Germinal center (tissue), 1 donor: ENCODE measurements at regions not wholly inside any gene's neighbourhood (a gene's known extent, or its start where the extent isn't known, plus 50 kb on each side); places are given as distances from the start of the nearest gene placed in this dataset.

Source experiments
- DNase-seq: peaks from one replicate; pipeline ENCODE4 v3.0.0; 2012; ENCODE audit warnings: mixed read lengths, low spot score

GRCh38 chr12:91395628-91396135, 213.1 kb upstream of the DCN start:
- DNase-seq = no peak

- DNase-seq = no peak
These were observed 212.3 kb upstream of the DCN start for GRCh38 chr12:91394903-91395302.

DNA sequence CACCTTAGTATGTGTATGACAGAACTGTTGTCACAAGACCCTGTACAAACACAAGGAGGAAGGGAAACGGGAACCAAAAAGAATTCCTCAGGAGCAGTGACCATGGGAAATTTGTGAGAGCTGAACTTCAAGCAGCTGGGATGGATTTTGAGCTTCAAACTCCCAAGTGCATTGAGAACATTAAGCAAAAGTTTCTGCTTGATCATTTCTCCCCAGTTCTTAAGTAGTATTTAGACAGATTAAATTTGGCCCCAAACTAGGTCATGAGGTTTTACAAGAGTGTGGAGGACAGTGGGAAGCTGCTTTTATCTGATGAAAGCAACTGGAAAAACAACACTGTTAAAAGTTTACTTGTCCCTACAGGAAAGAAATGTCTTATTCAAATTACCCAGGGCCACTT, 206.0 kb upstream of the DCN start:
- no peak for DNase-seq

GRCh38 chr12:91387461-91388134, 205.0 kb upstream of the DCN start:
- DNase-seq = no peak

GRCh38 chr12:91384806-91385205, 202.2 kb upstream of the DCN start:
- DNase-seq = no peak

GRCh38 chr12:91384366-91384765, 201.7 kb upstream of the DCN start:
- DNase-seq = no peak

DNA sequence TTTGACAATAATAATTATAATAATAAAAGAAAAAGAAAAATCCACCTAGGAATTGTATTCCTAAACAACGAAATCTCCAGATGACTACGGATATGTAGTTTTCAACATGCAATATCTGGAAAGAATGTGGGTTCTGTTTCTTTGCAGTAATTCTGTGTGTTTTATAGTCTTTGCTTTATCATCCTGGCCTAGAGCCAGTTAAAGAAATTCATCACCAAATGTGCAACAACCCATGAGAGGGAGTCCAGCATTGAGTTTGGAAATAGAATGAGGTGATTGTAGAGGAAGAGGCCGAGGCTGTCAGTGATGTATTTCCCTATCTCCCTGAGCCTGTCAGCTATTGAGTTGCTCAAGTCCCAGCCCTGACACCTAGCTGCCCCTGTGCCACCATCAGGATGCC, 200.5 kb upstream of the DCN start:
- no peak for DNase-seq

DNA sequence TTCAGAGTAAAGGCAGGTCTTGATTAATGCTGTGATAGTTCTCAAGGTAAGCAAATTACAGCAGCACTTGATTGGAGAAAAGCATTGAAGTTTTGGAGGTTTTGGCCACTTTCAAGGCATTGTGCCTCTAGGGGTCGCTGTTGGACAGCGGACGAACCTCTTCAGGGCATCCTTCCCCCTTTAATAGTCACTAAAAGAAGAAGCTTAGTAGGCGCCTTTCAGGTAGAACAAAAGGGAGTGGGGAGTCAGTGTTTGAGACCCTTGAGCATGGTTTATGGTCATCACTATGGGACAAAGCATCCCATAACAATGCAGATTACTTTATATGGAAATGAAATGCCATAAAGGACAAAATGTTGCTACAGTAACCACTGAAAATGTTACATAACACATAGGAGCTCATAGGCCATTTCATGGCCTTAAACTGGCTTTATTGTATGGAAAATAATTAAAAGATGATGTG, 199.5 kb upstream of the DCN start:
- DNase-seq = peak; percentile 39

DNA sequence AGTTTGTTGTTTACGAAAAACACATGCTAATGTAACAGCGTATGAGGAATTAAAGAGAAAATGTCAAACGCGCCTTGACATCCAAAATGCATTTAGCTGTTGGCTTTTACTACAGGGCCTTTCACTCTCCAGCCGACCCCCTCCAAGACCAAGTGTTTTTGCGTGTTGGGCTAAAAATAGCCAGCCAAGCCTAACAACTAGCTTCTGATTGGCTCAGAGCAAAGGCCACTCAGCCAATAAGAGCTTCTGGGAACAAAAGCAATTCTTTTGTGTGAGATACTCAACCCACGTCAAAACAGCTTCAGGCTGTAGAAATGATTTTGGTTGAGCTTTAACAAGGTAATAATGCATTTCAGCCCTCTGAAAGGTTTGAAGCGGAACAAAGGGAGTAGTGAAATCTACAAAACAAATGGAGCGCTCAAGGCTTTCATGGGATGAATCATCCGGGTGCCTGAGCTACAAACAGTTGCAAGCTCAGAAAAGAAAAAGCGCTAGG, 198.7 kb upstream of the DCN start:
- DNase-seq = peak; percentile 60

- DNase-seq = no peak
These were observed 198.0 kb upstream of the DCN start for GRCh38 chr12:91380631-91381030.

GRCh38 chr12:91379051-91379775, 196.6 kb upstream of the DCN start:
- DNase-seq = no peak

GRCh38 chr12:91377436-91377835, 194.8 kb upstream of the DCN start:
- DNase-seq = no peak

GRCh38 chr12:91373086-91373485, 190.5 kb upstream of the DCN start:
- DNase-seq = no peak

DNA sequence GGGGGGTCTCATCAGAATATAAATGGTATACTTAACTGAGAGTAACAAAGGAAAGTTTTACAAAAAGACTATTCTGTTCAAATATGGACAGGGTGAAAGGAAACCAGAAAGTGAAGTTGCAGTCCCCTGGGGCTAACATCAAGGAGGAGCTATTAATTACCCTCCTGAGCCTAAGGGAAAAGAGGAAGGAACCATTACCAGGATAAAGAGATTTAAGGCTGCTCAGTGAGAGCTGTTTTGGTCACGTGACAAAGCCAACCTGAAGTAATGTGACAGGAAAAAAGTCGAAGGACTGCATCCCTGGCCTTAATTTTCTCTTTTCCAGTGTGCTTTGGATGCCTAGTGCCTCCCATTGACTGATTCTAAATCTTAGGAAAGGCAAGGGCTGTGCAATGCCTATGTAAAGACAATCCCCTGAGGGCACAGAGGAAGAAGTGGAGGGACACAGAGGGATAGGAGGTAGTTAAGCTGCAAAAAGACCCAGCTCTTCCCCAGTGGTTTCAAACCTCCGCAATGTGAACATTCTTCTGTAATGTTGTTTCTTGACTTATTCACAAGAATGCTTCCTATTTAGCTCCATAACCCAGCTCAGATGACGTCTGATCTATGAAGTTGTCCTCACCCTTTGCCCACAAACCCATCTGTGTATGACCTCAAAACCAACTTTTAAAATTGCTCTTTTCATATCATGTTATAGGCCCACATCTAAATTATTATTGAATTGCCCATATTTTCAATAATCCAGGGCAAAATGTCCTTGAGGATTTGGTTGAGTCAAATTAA, 187.7 kb upstream of the DCN start:
- no peak for DNase-seq

- no peak for DNase-seq
These were observed 186.0 kb upstream of the DCN start for GRCh38 chr12:91368613-91369012.

DNA sequence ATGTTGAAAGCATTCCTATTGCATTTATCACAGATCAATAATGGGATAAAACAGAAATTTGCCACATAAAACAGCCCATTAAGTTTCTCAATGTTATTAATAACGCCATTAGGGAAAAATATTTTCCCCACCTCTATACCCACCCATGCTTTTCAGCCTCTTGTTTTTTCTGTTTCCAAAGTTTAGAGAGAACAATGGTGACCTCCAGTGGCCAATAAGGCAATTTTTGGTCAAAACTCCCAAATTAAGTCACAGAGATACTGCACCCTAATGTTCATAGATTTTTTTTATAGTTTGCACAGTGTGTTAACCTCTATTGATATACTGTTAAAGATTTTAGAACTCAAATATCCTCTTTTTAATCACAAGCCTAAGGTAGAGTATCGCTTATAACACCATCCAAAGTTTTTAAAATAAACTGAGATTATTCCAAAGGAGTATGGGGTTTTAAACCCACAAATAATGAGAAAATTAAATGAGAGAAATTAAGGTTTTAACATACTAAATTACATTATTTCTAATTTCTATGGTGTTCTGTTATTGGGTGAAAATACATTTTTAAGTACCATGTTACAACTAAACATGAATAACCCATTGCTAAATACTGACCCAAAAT, 184.7 kb upstream of the DCN start:
- no peak for DNase-seq

- DNase-seq = no peak
These were observed 182.0 kb upstream of the DCN start for GRCh38 chr12:91364471-91365184.

GRCh38 chr12:91361864-91362263, 179.2 kb upstream of the DCN start:
- no peak for DNase-seq

DNA sequence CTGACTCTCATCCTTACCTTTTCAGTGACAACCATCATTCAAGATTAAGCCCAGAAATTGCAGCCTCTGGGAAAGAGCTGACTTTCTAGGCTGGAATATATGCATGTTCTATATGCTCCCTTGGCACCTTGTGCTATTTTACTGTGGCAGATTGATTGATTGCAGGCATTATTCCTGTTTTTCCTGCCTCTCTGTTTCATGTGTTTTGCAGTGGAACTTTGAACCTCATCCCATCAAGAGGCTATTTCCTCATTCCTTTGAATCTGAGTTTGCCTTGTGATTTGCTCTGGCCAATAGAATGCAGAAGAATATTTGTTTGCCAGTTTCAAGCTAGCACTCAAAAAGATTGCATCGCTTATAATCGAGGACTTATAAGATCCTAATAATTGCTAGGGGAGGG, 174.8 kb upstream of the DCN start:
- no peak for DNase-seq

DNA sequence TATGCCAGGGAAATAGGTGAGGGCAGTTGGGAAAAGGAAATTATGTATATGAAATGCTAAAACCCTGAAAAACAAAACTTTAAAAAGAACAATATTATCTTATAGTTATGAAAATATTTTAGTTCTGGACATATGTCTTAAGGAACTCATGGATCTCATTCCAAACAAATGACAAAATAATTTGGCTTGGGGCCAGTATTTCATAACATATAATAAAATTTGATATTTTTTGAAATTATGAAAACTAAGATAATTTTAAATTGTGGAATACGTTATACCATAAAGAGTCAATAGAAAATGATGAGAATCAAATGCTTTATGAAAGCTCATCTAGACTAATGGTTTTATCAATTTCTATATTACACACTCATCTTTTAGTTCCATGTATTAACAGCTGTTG, 173.8 kb upstream of the DCN start:
- no peak for DNase-seq
